ENCODE measurements at regions not wholly inside any gene's neighbourhood (a gene's known extent, or its start where the extent isn't known, plus 50 kb on each side); places are given as distances from the start of the nearest gene placed in this dataset.
A peak's percentile ranks its signal among the peaks of the same experiment; 100 is the strongest.

- peak; percentile 42 for ATAC-seq (ENCODE audit: low read depth)
These were observed 339.9 kb downstream of the CHL1 start for GRCh38 chr3:536417-536813.

DNA sequence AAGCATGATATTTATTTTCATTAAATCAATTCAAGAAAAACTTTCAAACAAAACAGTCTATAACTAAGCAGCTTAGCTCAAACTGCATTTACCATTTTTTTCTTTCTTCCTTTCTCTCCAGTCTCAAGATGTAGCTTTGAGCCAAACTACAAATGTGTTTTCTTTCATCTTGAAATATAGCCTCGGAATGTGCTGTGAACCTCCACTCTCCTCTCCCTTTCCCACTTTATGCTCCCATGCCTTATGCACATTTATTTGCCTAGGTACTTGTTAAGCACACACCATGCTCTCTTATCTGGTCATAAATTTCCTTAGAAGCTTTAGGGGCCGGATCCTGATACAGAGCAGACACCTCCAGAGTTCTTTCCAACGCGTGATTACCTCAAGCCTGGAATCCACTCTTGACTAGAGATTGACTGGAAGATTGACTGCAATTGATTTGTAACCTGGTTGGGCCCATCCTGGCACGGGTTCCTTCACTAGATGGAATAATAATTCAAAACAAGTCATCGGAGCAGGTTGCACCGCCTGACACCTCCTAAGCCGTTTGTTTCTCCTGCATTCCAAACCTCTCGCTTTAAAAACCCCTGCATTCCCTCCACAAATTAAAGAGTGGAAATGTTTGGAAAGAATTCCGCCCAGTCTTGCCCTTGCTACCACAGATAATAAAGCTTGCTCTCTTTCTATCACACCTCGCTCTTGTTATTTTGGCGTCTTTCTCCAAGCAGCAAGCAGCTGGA lies 344.7 kb downstream of the CHL1 start:
- no peak overlapping the region for H3K27ac ChIP-seq (ENCODE audit: poor library complexity, severe bottlenecking)
- H3K27me3 ChIP-seq (ENCODE audit: insufficient read depth, poor library complexity, severe bottlenecking): no peaks in the 10 kb centered on the region
- H3K9me3 ChIP-seq (ENCODE audit: severe bottlenecking): no peaks in the 10 kb centered on the region
- DNase-seq (ENCODE audit: low spot score): no peak
- no peak for TF ChIP-seq CTCF (IDR thresholded peaks at IDR 0.05; ENCODE audit: poor library complexity, severe bottlenecking)
- no peak for ATAC-seq (ENCODE audit: low read depth)
- H3K4me1 ChIP-seq (ENCODE audit: insufficient read depth, poor library complexity, severe bottlenecking): no peaks in the 10 kb centered on the region
- no peaks in the 10 kb centered on the region for H3K36me3 ChIP-seq (ENCODE audit: low read depth)
- no peak overlapping the region for H3K4me3 ChIP-seq (ENCODE audit: severe bottlenecking)

More at GRCh38 chr3:536417-536813, 339.9 kb downstream of the CHL1 start:
- Histone ChIP-seq H3K36me3 (ENCODE audit: low read depth) (no peaks in the 10 kb centered on the region), H3K27me3 (ENCODE audit: insufficient read depth, poor library complexity, severe bottlenecking) (no peaks in the 10 kb centered on the region), H3K4me3 (ENCODE audit: severe bottlenecking) (peak overlapping the region; percentile 47), H3K4me1 (ENCODE audit: insufficient read depth, poor library complexity, severe bottlenecking) (no peaks in the 10 kb centered on the region), H3K9me3 (ENCODE audit: severe bottlenecking) (no peaks in the 10 kb centered on the region), H3K27ac (ENCODE audit: poor library complexity, severe bottlenecking) (peak overlapping the region; percentile 3)
- no peak for DNase-seq (ENCODE audit: low spot score)
- TF ChIP-seq CTCF (IDR thresholded peaks at IDR 0.05; ENCODE audit: poor library complexity, severe bottlenecking): no peak

DNA sequence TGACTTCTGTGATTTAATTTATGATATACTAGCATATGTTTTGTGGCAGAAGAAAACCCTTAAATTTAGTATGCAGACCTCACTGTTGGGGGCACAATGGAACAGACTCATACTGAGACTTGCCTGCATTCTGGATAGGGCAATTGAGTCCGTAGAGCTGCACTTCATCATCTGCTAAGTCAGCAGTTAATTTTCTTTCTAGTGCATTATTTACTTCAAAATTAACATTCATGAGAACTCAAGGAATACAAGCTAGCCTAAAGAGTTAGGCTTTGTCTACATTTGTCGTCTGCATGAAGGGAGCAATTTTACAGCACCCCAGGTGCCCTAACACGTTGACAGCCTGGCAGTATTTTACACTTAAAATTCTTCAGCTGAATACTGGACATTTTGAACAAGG lies 345.5 kb downstream of the CHL1 start:
- TF ChIP-seq CTCF (IDR thresholded peaks at IDR 0.05; ENCODE audit: poor library complexity, severe bottlenecking): no peak
- H3K4me1 ChIP-seq (ENCODE audit: insufficient read depth, poor library complexity, severe bottlenecking): no peaks in the 10 kb centered on the region
- no peaks in the 10 kb centered on the region for H3K9me3 ChIP-seq (ENCODE audit: severe bottlenecking)
- no peak overlapping the region for H3K27ac ChIP-seq (ENCODE audit: poor library complexity, severe bottlenecking)
- no peak for ATAC-seq (ENCODE audit: low read depth)
- H3K4me3 ChIP-seq (ENCODE audit: severe bottlenecking): no peak overlapping the region
- no peaks in the 10 kb centered on the region for H3K36me3 ChIP-seq (ENCODE audit: low read depth)
- H3K27me3 ChIP-seq (ENCODE audit: insufficient read depth, poor library complexity, severe bottlenecking): no peaks in the 10 kb centered on the region
- DNase-seq (ENCODE audit: low spot score): no peak

DNA sequence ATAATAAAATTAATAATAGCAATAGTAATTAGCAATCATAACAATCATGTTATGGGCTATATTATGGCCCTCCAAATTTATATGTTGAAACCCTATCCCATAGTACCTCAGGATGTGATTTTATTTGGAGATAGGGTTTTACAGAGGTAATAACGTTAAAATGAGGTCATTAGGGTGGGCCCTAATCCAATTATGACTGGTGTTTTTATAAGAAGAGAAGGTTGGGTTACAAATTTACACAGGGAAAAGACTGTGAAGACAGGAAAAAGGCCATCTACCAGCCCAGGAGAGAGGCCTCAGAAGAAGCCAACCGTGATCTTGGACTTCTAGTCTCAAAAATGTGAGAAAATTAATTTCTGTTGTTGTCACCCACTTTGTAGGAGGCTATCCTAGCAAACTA lies 353.1 kb downstream of the CHL1 start:
- Histone ChIP-seq H3K4me3 (ENCODE audit: severe bottlenecking) (no peak overlapping the region), H3K27me3 (ENCODE audit: insufficient read depth, poor library complexity, severe bottlenecking) (no peaks in the 10 kb centered on the region), H3K36me3 (ENCODE audit: low read depth) (no peaks in the 10 kb centered on the region), H3K27ac (ENCODE audit: poor library complexity, severe bottlenecking) (no peak overlapping the region), H3K4me1 (ENCODE audit: insufficient read depth, poor library complexity, severe bottlenecking) (no peaks in the 10 kb centered on the region), H3K9me3 (ENCODE audit: severe bottlenecking) (no peaks in the 10 kb centered on the region)
- no peak for TF ChIP-seq CTCF (IDR thresholded peaks at IDR 0.05; ENCODE audit: poor library complexity, severe bottlenecking)
- DNase-seq (ENCODE audit: low spot score) (no peak), ATAC-seq (ENCODE audit: low read depth) (no peak)

GRCh38 chr3:550471-550870 lies 353.9 kb downstream of the CHL1 start:
- Histone ChIP-seq H3K36me3 (ENCODE audit: low read depth) (no peaks in the 10 kb centered on the region), H3K27me3 (ENCODE audit: insufficient read depth, poor library complexity, severe bottlenecking) (no peaks in the 10 kb centered on the region), H3K9me3 (ENCODE audit: severe bottlenecking) (no peaks in the 10 kb centered on the region), H3K4me3 (ENCODE audit: severe bottlenecking) (no peak overlapping the region), H3K4me1 (ENCODE audit: insufficient read depth, poor library complexity, severe bottlenecking) (no peaks in the 10 kb centered on the region), H3K27ac (ENCODE audit: poor library complexity, severe bottlenecking) (no peak overlapping the region)
- ATAC-seq (ENCODE audit: low read depth) (no peak), DNase-seq (ENCODE audit: low spot score) (no peak)
- no peak for TF ChIP-seq CTCF (IDR thresholded peaks at IDR 0.05; ENCODE audit: poor library complexity, severe bottlenecking)

All from RWPE2 (cell line).